Kidney (tissue), 13 donors: ENCODE measurements at regions not wholly inside any gene's neighbourhood (a gene's known extent, or its start where the extent isn't known, plus 50 kb on each side); places are given as distances from the start of the nearest gene placed in this dataset.

ENCODE experiments used
- DNase-seq, 5 donors: peaks; one replicate each; pipeline ENCODE4 v3.0.0-alpha.2; 2013 to 2020
- FAIRE-seq: peaks from 2 replicates; lab custom pipeline; 2012; peaks lifted over from hg19 to GRCh38; lab: Jason Lieb, UNC
- H3K27ac ChIP-seq, 2 donors: one replicate each; pipeline ENCODE4 v1.7.0; 2013; ENCODE audit warnings: low read depth in 2 of 2, low read length in 2 of 2, inconsistent platforms in 1 of 2
- H3K27me3 ChIP-seq: one replicate; pipeline ENCODE4 v1.7.1; 2013; ENCODE audit warnings: low read length, inconsistent platforms; ENCODE audit not compliant: control insufficient read depth, insufficient read depth
- H3K36me3 ChIP-seq, 3 donors: one replicate each; pipeline versions ENCODE4 v1.7.0 to v1.7.1; 2013; ENCODE audit warnings: low read length in 3 of 3, control low read depth in 1 of 3, inconsistent platforms in 1 of 3; ENCODE audit not compliant: insufficient read depth in 3 of 3, control insufficient read depth in 2 of 3
- H3K4me1 ChIP-seq, 3 donors: one replicate each; pipeline versions ENCODE4 v1.7.0 to v1.7.1; 2013; ENCODE audit warnings: low read length in 3 of 3, inconsistent platforms in 1 of 3, low read depth in 1 of 3; ENCODE audit not compliant: control insufficient read depth in 2 of 3, insufficient read depth in 2 of 3
- H3K4me3 ChIP-seq, 3 donors: one replicate each; pipeline versions ENCODE4 v1.7.0 to v1.8.1; 2013; ENCODE audit warnings: low read length in 3 of 3, control low read depth in 1 of 3, inconsistent platforms in 1 of 3
- H3K9ac ChIP-seq, 3 donors: one replicate each; pipeline versions ENCODE4 v1.7.0 to v1.7.1; 2013; ENCODE audit warnings: low read length in 3 of 3, control low read depth in 1 of 3, inconsistent platforms in 1 of 3
- H3K9me3 ChIP-seq, 3 donors: one replicate each; pipeline versions ENCODE4 v1.7.0 to v1.7.1; 2013; ENCODE audit warnings: low read length in 3 of 3, control low read depth in 1 of 3, inconsistent platforms in 1 of 3; ENCODE audit not compliant: control insufficient read depth in 2 of 3, insufficient read depth in 1 of 3
- intact Hi-C: fragments of 100-400 bp; cut with DNase I; formaldehyde crosslinking; loops from one replicate; pipeline ENCODE4 v1.11.1; 2022
- TF ChIP-seq, protein P1 (sequence below): IDR thresholded peaks from 3 replicates; pipeline ENCODE4 v1.5.1; 2012; ENCODE audit warnings: mild to moderate bottlenecking, moderate library complexity, borderline replicate concordance; ENCODE audit not compliant: insufficient read depth; ENCODE audit errors: extremely low read depth
- donor health status: control.
- donor health status: control.
- donor health status: control.
- donor health status: control.
- donor health status: control.
- donor health status: DM: yes; HTN: yes; CAD: no.
- donor health status: Normal renal cell carcinoma (clear cell type).

DNA sequence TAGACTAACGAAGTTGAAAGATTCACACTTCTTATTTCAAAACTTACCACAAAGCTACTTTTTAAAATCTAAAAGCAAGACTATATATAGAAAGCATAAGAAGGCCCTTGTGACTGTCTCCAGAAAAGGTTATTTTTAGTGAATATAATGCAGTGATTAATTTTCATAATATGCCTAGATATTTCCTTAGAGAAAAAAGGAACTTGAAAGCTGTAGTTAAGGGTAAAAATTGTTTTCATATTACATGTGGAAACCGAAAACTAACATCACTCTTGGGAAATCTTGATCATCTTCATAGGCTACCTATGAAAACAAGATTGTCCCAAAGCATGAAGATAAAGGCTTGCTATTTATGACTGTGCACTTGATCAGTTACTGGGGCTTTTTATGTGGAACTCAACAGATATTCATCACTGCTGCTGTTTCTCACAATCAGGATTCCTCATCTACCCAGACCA, 223.2 kb downstream of the SH2D4B start:
- FAIRE-seq = no peak
- no peak for DNase-seq

DNA sequence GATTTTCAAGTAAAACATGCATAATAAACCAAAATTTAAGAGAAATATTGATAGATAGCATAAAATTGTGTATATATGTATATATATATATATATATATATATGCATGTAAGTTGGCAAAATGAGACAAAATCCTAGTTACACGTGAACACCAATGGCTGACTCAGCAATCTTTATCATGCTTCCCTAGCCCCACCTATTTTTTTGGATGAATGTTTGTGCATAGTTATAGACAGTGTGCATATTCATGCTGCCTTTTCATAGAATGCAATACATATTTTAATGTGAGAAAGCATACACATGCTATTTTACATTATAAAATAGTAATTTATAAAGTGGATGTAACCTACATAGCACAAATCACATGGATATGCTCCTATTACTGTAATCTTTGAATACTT, 230.3 kb downstream of the SH2D4B start:
- no peaks in the 10 kb centered on the region for H3K9me3 ChIP-seq
- DNase-seq (no peak), FAIRE-seq (no peak)
- no peaks in the 10 kb centered on the region for H3K36me3 ChIP-seq
- H3K27me3 ChIP-seq = no peaks in the 10 kb centered on the region
- intact Hi-C loops = no loop called here
- TF ChIP-seq, protein P1, sequence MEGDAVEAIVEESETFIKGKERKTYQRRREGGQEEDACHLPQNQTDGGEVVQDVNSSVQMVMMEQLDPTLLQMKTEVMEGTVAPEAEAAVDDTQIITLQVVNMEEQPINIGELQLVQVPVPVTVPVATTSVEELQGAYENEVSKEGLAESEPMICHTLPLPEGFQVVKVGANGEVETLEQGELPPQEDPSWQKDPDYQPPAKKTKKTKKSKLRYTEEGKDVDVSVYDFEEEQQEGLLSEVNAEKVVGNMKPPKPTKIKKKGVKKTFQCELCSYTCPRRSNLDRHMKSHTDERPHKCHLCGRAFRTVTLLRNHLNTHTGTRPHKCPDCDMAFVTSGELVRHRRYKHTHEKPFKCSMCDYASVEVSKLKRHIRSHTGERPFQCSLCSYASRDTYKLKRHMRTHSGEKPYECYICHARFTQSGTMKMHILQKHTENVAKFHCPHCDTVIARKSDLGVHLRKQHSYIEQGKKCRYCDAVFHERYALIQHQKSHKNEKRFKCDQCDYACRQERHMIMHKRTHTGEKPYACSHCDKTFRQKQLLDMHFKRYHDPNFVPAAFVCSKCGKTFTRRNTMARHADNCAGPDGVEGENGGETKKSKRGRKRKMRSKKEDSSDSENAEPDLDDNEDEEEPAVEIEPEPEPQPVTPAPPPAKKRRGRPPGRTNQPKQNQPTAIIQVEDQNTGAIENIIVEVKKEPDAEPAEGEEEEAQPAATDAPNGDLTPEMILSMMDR = no peak
- H3K27ac ChIP-seq = no peak overlapping the region
- H3K4me3 ChIP-seq = no peak overlapping the region
- H3K9ac ChIP-seq = no peak overlapping the region
- H3K4me1 ChIP-seq = no peaks in the 10 kb centered on the region

More for the DNA sequence above, 223.2 kb downstream of the SH2D4B start:
- Histone ChIP-seq H3K27me3 (no peaks in the 10 kb centered on the region), H3K9me3 (no peaks in the 10 kb centered on the region), H3K9ac (no peak overlapping the region), H3K4me1 (no peaks in the 10 kb centered on the region), H3K36me3 (no peaks in the 10 kb centered on the region), H3K27ac (no peak overlapping the region), H3K4me3 (no peak overlapping the region)
- intact Hi-C loops = no loop called here
- TF ChIP-seq, protein P1 = no peak

DNA sequence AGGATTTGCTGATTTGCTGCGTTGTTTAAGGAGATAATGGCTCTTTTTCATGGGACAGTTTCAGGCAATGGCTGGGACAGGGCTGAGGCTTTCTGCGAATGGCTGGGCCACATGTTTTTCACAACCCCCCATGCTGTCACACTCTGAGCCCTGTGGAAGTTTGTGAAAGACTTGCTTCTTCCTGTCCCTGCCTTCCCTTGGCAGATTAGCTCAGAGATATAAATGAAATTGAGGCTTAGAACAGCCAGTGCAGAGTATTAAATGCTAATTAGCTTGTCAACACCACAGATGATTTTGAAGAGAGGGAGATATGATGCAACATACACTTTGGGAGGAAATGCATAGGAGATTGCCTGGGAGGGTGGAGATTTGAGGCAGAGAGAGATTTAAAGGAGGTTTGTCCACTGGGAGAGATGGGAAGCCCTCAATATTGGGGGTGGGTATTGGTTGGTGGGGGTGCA, 232.0 kb downstream of the SH2D4B start:
- no peak overlapping the region for H3K9ac ChIP-seq
- FAIRE-seq (no peak), DNase-seq (no peak)
- TF ChIP-seq, protein P1 = no peak
- H3K27ac ChIP-seq = no peak overlapping the region
- no peaks in the 10 kb centered on the region for H3K4me1 ChIP-seq
- no peak overlapping the region for H3K4me3 ChIP-seq
- no peaks in the 10 kb centered on the region for H3K27me3 ChIP-seq
- H3K36me3 ChIP-seq = no peaks in the 10 kb centered on the region
- intact Hi-C loops = no loop called here
- H3K9me3 ChIP-seq = no peaks in the 10 kb centered on the region

DNA sequence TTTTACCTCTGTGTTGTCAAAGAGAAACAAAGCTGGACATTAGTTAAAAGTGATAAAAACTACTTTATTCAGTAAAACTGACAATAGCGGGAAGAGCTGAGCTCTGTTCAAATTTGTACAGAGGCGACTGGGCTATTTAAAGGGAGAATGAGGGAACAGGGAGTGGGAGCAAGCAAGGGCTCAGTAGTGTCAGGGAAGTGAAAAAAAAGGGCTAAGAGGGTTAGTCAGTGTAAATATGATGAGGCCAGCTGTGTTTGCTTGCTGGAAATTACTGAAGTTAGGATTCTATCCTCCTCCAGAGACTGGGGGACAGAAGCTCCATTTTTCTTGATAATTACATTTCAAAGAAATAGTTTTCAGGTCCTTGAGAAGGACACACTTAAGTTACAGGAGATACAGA, 232.5 kb downstream of the SH2D4B start:
- no peaks in the 10 kb centered on the region for H3K4me1 ChIP-seq
- no peak overlapping the region for H3K9ac ChIP-seq
- DNase-seq (no peak), FAIRE-seq (no peak)
- TF ChIP-seq, protein P1 = no peak
- no peaks in the 10 kb centered on the region for H3K27me3 ChIP-seq
- intact Hi-C loops = no loop called here
- H3K9me3 ChIP-seq = no peaks in the 10 kb centered on the region
- H3K27ac ChIP-seq = no peak overlapping the region
- no peak overlapping the region for H3K4me3 ChIP-seq
- no peaks in the 10 kb centered on the region for H3K36me3 ChIP-seq
